ENCODE measurements at regions not wholly inside any gene's neighbourhood (a gene's known extent, or its start where the extent isn't known, plus 50 kb on each side); places are given as distances from the start of the nearest gene placed in this dataset.

- TF ChIP-seq EZH2 (IDR thresholded peaks at IDR 0.05; ENCODE audit: borderline replicate concordance) = no peak
- no peaks in the 10 kb centered on the region for H3K79me2 ChIP-seq
Observed at GRCh38 chr9:80550181-80550580, 978.4 kb downstream of the TLE4 start.

GRCh38 chr9:80547613-80548012 is 975.8 kb downstream of the TLE4 start:
- 70% methylated on average over 4 of the region's 4 CpGs for WGBS (ENCODE audit: low lambda C conversion rate, missing lambda C conversion rate)
- H3K4me1 ChIP-seq (ENCODE audit: insufficient read depth) = no peaks in the 10 kb centered on the region
- H3K9me3 ChIP-seq (ENCODE audit: low read depth) = no peaks in the 10 kb centered on the region
- no peak overlapping the region for H3K4me2 ChIP-seq
- no peaks in the 10 kb centered on the region for H3K36me3 ChIP-seq (replicated peaks; ENCODE audit: insufficient read depth, low read depth)
- no peaks in the 10 kb centered on the region for H3K27me3 ChIP-seq
- TF ChIP-seq CTCF (IDR thresholded peaks at IDR 0.05; ENCODE audit: poor library complexity) (no peak), EZH2 (IDR thresholded peaks at IDR 0.05; ENCODE audit: borderline replicate concordance) (no peak), EZH2phosphoT487 (IDR thresholded peaks at IDR 0.05; ENCODE audit: low read depth, severe bottlenecking, unreplicated experiment) (no peak)
- no peak overlapping the region for H2AFZ ChIP-seq
- H3K9me2 ChIP-seq (replicated peaks; ENCODE audit: insufficient read depth) = no peaks in the 10 kb centered on the region
- no peaks in the 10 kb centered on the region for H3K79me2 ChIP-seq
- no peak for DNase-seq (ENCODE audit: low spot score)
- no peak overlapping the region for H3K4me3 ChIP-seq
- no peak overlapping the region for H3K27ac ChIP-seq
- no peaks in the 10 kb centered on the region for H4K20me1 ChIP-seq (ENCODE audit: insufficient read depth, poor library complexity, severe bottlenecking)

More at GRCh38 chr9:80550181-80550580, 978.4 kb downstream of the TLE4 start:
- peaks cover 6% of the 10 kb centered on the region for H3K4me1 ChIP-seq (ENCODE audit: insufficient read depth)
- no peak overlapping the region for H3K27ac ChIP-seq
- no peak for DNase-seq (ENCODE audit: low spot score)
- H3K4me3 ChIP-seq = no peak overlapping the region
- H3K9me3 ChIP-seq (ENCODE audit: low read depth) = no peaks in the 10 kb centered on the region
- H3K27me3 ChIP-seq = no peaks in the 10 kb centered on the region
- H3K36me3 ChIP-seq (replicated peaks; ENCODE audit: insufficient read depth, low read depth) = no peaks in the 10 kb centered on the region
- no peaks in the 10 kb centered on the region for H4K20me1 ChIP-seq (ENCODE audit: insufficient read depth, poor library complexity, severe bottlenecking)
- no peak overlapping the region for H2AFZ ChIP-seq
- no peak overlapping the region for H3K4me2 ChIP-seq
- H3K9me2 ChIP-seq (replicated peaks; ENCODE audit: insufficient read depth) = no peaks in the 10 kb centered on the region

GRCh38 chr9:80540387-80540786 is 968.6 kb downstream of the TLE4 start:
- Histone ChIP-seq H3K4me3 (no peak overlapping the region), H3K4me1 (ENCODE audit: insufficient read depth) (no peaks in the 10 kb centered on the region), H3K27ac (no peak overlapping the region), H3K27me3 (no peaks in the 10 kb centered on the region), H4K20me1 (ENCODE audit: insufficient read depth, poor library complexity, severe bottlenecking) (no peaks in the 10 kb centered on the region), H3K9me3 (ENCODE audit: low read depth) (no peaks in the 10 kb centered on the region), H2AFZ (no peak overlapping the region), H3K79me2 (no peaks in the 10 kb centered on the region), H3K4me2 (no peak overlapping the region), H3K36me3 (replicated peaks; ENCODE audit: insufficient read depth, low read depth) (no peaks in the 10 kb centered on the region), H3K9me2 (replicated peaks; ENCODE audit: insufficient read depth) (no peaks in the 10 kb centered on the region)
- DNase-seq (ENCODE audit: low spot score) = no peak
- 87% methylated on average over 4 of the region's 4 CpGs for WGBS (ENCODE audit: low lambda C conversion rate, missing lambda C conversion rate)
- TF ChIP-seq CTCF (IDR thresholded peaks at IDR 0.05; ENCODE audit: poor library complexity) (no peak), EZH2phosphoT487 (IDR thresholded peaks at IDR 0.05; ENCODE audit: low read depth, severe bottlenecking, unreplicated experiment) (no peak), EZH2 (IDR thresholded peaks at IDR 0.05; ENCODE audit: borderline replicate concordance) (no peak)

GRCh38 chr9:80538976-80539375 is 967.2 kb downstream of the TLE4 start:
- 80% methylated on average over 1 of the region's 1 CpG for WGBS (ENCODE audit: low lambda C conversion rate, missing lambda C conversion rate)
- DNase-seq (ENCODE audit: low spot score) = no peak
- TF ChIP-seq CTCF (IDR thresholded peaks at IDR 0.05; ENCODE audit: poor library complexity) (no peak), EZH2 (IDR thresholded peaks at IDR 0.05; ENCODE audit: borderline replicate concordance) (no peak), EZH2phosphoT487 (IDR thresholded peaks at IDR 0.05; ENCODE audit: low read depth, severe bottlenecking, unreplicated experiment) (no peak)
- Histone ChIP-seq H3K4me1 (ENCODE audit: insufficient read depth) (no peaks in the 10 kb centered on the region), H3K79me2 (no peaks in the 10 kb centered on the region), H3K27me3 (no peaks in the 10 kb centered on the region), H3K4me2 (no peak overlapping the region), H2AFZ (no peak overlapping the region), H3K27ac (no peak overlapping the region), H4K20me1 (ENCODE audit: insufficient read depth, poor library complexity, severe bottlenecking) (no peaks in the 10 kb centered on the region), H3K9me2 (replicated peaks; ENCODE audit: insufficient read depth) (no peaks in the 10 kb centered on the region), H3K9me3 (ENCODE audit: low read depth) (no peaks in the 10 kb centered on the region), H3K4me3 (no peak overlapping the region), H3K36me3 (replicated peaks; ENCODE audit: insufficient read depth, low read depth) (no peaks in the 10 kb centered on the region)

Measured in hepatocyte (in vitro differentiated cells).